ENCODE measurements at regions not wholly inside any gene's neighbourhood (a gene's known extent, or its start where the extent isn't known, plus 50 kb on each side); places are given as distances from the start of the nearest gene placed in this dataset.

GRCh38 chr5:107242411-107243219 is 428.1 kb downstream of the EFNA5 start:
- TF ChIP-seq CTCF (IDR thresholded peaks at IDR 0.05; ENCODE audit: insufficient read depth, low read depth, low read length) (no peak), EZH2 (IDR thresholded peaks at IDR 0.05; ENCODE audit: insufficient read depth, low read length) (no peak)

All from astrocyte (in vitro differentiated cells and primary cell).